ENCODE measurements at regions not wholly inside any gene's neighbourhood (a gene's known extent, or its start where the extent isn't known, plus 50 kb on each side); places are given as distances from the start of the nearest gene placed in this dataset.

DNA sequence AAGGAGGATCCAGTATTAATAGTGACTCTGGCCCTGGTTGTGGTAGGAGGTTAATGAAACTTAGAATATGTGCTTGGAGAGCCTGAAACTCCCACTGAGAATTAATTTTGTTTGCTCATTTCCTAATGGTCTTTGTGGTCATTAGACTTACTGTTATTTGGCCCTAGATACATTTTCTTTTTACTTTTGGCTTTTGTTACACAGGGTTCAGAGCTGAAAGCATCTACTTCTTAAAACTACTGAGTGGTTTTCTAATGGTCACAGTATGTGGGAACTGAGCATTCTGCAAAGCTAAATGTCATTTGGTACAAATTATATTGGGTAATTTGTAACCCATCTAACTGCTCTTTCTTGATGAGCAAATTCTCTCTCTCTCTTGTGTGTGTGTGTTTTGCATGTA lies 433.4 kb upstream of the IL12A start:
- Histone ChIP-seq H3K27ac (no peak overlapping the region), H3K36me3 (no peaks in the 10 kb centered on the region), H3K4me3 (no peak overlapping the region), H3K9me3 (no peaks in the 10 kb centered on the region), H3K27me3 (no peaks in the 10 kb centered on the region), H3K4me1 (no peaks in the 10 kb centered on the region)
- intact Hi-C loops (cut with DNase I) = no loop called here
- TF ChIP-seq, protein P1, sequence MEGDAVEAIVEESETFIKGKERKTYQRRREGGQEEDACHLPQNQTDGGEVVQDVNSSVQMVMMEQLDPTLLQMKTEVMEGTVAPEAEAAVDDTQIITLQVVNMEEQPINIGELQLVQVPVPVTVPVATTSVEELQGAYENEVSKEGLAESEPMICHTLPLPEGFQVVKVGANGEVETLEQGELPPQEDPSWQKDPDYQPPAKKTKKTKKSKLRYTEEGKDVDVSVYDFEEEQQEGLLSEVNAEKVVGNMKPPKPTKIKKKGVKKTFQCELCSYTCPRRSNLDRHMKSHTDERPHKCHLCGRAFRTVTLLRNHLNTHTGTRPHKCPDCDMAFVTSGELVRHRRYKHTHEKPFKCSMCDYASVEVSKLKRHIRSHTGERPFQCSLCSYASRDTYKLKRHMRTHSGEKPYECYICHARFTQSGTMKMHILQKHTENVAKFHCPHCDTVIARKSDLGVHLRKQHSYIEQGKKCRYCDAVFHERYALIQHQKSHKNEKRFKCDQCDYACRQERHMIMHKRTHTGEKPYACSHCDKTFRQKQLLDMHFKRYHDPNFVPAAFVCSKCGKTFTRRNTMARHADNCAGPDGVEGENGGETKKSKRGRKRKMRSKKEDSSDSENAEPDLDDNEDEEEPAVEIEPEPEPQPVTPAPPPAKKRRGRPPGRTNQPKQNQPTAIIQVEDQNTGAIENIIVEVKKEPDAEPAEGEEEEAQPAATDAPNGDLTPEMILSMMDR (IDR thresholded peaks at IDR 0.05) = no peak
- DNase-seq (ENCODE audit: low spot score in 2 of 2) = no peak

DNA sequence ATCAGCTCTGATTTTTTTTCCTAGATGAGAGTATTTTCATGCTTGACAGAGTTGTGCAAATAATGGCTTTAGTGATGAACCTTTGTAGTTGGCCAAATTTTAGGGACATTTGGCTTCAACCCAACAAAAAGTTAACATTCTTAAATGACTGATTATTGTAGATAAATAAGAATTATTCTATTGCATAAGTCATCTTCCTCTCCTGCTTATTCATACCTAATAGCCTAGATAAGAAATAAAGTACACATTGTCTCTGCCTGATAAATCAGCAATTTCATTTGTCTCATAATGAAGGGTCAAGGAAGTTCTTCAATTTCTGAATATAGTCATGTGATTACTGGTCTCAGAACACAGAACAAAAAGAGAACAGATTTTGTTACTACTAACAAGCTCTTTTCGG lies 428.9 kb upstream of the IL12A start:
- no peaks in the 10 kb centered on the region for H3K27me3 ChIP-seq
- no peaks in the 10 kb centered on the region for H3K36me3 ChIP-seq
- no peak overlapping the region for H3K4me3 ChIP-seq
- H3K4me1 ChIP-seq = no peaks in the 10 kb centered on the region
- no peak for DNase-seq (ENCODE audit: low spot score in 2 of 2)
- TF ChIP-seq, protein P1 (IDR thresholded peaks at IDR 0.05) = no peak
- intact Hi-C loops (cut with DNase I) = no loop called here
- no peak overlapping the region for H3K27ac ChIP-seq
- H3K9me3 ChIP-seq = no peaks in the 10 kb centered on the region

GRCh38 chr3:159560214-159560979 lies 428.2 kb upstream of the IL12A start:
- no peak overlapping the region for H3K4me3 ChIP-seq
- no peak for DNase-seq (ENCODE audit: low spot score in 2 of 2)
- TF ChIP-seq, protein P1 (IDR thresholded peaks at IDR 0.05) = no peak
- no peaks in the 10 kb centered on the region for H3K9me3 ChIP-seq
- intact Hi-C loops (cut with DNase I) = no loop called here
- H3K36me3 ChIP-seq = no peaks in the 10 kb centered on the region
- H3K4me1 ChIP-seq = no peaks in the 10 kb centered on the region
- no peaks in the 10 kb centered on the region for H3K27me3 ChIP-seq
- H3K27ac ChIP-seq = no peak overlapping the region

DNA sequence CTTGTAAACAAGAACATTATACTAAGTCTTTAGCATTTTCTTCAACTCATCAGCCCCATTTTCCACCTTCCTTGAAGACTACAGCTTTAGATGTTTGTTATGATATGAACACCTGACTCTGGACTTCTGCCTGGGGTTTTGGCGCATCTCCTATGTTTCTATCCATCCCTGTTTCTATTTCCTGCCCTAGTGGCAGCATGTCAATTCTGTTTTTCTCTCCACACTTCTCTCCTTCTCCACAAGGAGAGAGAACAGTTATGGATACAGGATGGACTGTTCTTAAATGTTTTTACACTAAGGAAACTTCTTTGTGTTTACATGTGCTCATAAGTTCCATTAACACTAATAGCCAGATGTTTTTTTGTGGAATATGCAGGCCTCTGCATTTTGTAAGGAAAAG lies 423.3 kb upstream of the IL12A start:
- no peak for DNase-seq (ENCODE audit: low spot score in 2 of 2)
- Histone ChIP-seq H3K27me3 (no peaks in the 10 kb centered on the region), H3K9me3 (no peaks in the 10 kb centered on the region), H3K4me1 (no peaks in the 10 kb centered on the region), H3K4me3 (no peak overlapping the region), H3K27ac (no peak overlapping the region), H3K36me3 (no peaks in the 10 kb centered on the region)
- TF ChIP-seq, protein P1 (IDR thresholded peaks at IDR 0.05) = no peak
- intact Hi-C loops (cut with DNase I) = no loop called here

GRCh38 chr3:159583662-159584061 lies 405.0 kb upstream of the IL12A start:
- H3K4me3 ChIP-seq = no peak overlapping the region
- intact Hi-C loops (cut with DNase I) = no loop called here

More at GRCh38 chr3:159583662-159584061, 405.0 kb upstream of the IL12A start:
- H3K27me3 ChIP-seq = no peaks in the 10 kb centered on the region
- no peaks in the 10 kb centered on the region for H3K36me3 ChIP-seq
- no peak for DNase-seq (ENCODE audit: low spot score in 2 of 2)
- H3K9me3 ChIP-seq = no peaks in the 10 kb centered on the region
- H3K27ac ChIP-seq = no peak overlapping the region
- H3K4me1 ChIP-seq = no peaks in the 10 kb centered on the region
- TF ChIP-seq, protein P1 (IDR thresholded peaks at IDR 0.05) = no peak
